Brain microvascular endothelial cell (primary cell): ENCODE measurements at regions not wholly inside any gene's neighbourhood (a gene's known extent, or its start where the extent isn't known, plus 50 kb on each side); places are given as distances from the start of the nearest gene placed in this dataset.

Source experiments
- DNase-seq: peaks from one replicate; pipeline ENCODE4 v3.0.0-alpha.2; 2020
- H3K27ac ChIP-seq: fragments of 250-450 bp; sonication (Bioruptor Pico); 2 replicates; pipeline ENCODE4 v1.5.1; 2020; ENCODE audit warnings: mild to moderate bottlenecking, moderate library complexity
- H3K27me3 ChIP-seq: fragments of 250-450 bp; sonication (Bioruptor Pico); replicated peaks from 2 replicates; pipeline ENCODE4 v1.5.1; 2020; ENCODE audit warnings: mild to moderate bottlenecking
- H3K36me3 ChIP-seq: fragments of 250-450 bp; sonication (Bioruptor Pico); replicated peaks from 2 replicates; pipeline ENCODE4 v1.5.1; 2020; ENCODE audit warnings: mild to moderate bottlenecking
- H3K4me3 ChIP-seq: 2 replicates; pipeline ENCODE4 v1.5.1; 2011; ENCODE audit warnings: low read depth, mild to moderate bottlenecking, control low read depth, low read length, moderate library complexity
- in situ Hi-C: cut with HindIII; loops from 2 replicates; pipeline ENCODE4 v1.10.0; 2017; ENCODE audit warnings: low sequenced_read_pairs, low pct_ligation_motif_present
- TF ChIP-seq, protein P1 (sequence below): IDR thresholded peaks from 2 replicates; pipeline ENCODE4 v1.5.1; 2011; ENCODE audit warnings: low read depth, mild to moderate bottlenecking, moderate library complexity, low read length, control low read depth, inconsistent platforms; ENCODE audit errors: missing control alignments

DNA sequence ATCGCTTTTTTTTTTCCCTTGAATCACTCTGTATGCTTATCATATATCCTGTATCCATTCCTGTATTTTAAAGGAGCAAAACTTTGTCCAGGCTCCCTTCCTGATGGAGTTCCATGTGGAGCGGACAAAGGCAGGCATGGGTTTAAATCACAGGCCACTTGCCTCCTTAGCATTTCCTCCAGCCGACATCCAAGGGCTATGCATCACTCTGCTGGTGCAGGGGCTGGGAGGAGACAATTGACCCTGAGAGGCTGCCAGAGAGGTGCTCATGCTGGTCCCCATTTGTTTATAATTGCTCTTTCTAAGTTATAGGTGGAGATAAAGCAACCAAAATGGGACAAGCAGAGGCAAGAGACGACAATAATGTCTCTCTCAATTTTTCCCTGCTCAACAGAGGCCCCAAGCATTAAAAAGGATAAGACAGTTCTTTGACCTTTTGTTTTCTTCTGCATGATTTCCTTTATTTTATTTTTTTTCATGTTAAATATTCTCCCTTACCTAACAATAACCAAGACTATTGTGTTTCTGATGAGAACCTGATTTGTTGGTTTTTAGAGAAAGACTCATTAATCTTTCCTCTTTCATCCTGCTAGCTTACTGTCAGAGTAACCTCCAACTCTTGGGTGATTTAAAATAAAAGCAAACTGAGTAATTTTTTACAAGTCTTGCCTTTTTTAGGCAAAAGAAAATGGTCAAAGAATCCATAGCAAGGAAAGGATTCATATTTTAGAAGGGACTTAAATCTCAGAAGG is 353.7 kb downstream of the ADGRL2 start:
- TF ChIP-seq, protein P1, sequence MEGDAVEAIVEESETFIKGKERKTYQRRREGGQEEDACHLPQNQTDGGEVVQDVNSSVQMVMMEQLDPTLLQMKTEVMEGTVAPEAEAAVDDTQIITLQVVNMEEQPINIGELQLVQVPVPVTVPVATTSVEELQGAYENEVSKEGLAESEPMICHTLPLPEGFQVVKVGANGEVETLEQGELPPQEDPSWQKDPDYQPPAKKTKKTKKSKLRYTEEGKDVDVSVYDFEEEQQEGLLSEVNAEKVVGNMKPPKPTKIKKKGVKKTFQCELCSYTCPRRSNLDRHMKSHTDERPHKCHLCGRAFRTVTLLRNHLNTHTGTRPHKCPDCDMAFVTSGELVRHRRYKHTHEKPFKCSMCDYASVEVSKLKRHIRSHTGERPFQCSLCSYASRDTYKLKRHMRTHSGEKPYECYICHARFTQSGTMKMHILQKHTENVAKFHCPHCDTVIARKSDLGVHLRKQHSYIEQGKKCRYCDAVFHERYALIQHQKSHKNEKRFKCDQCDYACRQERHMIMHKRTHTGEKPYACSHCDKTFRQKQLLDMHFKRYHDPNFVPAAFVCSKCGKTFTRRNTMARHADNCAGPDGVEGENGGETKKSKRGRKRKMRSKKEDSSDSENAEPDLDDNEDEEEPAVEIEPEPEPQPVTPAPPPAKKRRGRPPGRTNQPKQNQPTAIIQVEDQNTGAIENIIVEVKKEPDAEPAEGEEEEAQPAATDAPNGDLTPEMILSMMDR: no peak
- in situ Hi-C loops: no loop called here
- no peak overlapping the region for H3K27ac ChIP-seq
- DNase-seq: no peak
- H3K27me3 ChIP-seq: no peaks in the 10 kb centered on the region
- no peaks in the 10 kb centered on the region for H3K36me3 ChIP-seq
- H3K4me3 ChIP-seq: no peak overlapping the region

DNA sequence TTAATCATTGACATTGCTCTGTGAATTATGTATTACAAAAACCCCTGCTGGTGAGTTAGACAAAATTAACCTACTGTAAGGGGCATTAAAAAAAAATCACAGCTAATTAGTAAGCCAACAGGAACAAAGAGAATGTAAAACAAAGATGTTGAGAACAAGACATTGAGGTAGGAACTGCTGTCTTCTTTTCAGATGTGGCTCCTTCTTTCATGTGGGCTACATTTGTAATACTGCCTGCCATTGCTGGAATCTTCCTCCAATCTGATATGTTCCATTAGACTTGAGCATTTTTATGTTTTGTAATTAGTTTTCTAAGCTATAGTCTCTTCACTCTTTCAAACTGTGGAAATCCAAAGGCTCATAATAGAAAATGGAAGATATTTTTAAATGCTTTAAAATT is 353.0 kb downstream of the ADGRL2 start:
- in situ Hi-C loops: no loop called here
- TF ChIP-seq, protein P1: no peak
- no peak overlapping the region for H3K27ac ChIP-seq

DNA sequence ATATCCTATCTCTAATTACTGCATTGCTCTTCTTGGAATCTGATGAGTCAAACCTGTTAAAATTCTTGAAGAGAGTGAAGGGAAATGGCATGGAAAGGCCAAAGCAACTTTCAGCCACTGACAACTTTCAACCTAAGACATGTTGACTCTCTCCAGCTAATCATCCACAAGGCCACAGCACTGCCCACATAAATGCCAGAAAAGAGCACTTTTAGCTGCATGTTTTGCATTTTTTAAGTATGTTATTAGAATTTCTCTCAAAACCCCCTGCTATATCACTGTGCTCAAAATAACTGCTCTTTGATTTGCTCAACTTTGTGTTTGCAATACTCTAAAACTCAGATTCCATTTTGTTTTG is 352.5 kb downstream of the ADGRL2 start:
- in situ Hi-C loops: no loop called here
- Histone ChIP-seq H3K27me3 (no peaks in the 10 kb centered on the region), H3K27ac (no peak overlapping the region), H3K36me3 (no peaks in the 10 kb centered on the region), H3K4me3 (no peak overlapping the region)
- TF ChIP-seq, protein P1: no peak
- DNase-seq: peak; percentile 6

More for the DNA sequence above, 353.0 kb downstream of the ADGRL2 start:
- Histone ChIP-seq H3K4me3 (no peak overlapping the region), H3K27me3 (no peaks in the 10 kb centered on the region), H3K36me3 (no peaks in the 10 kb centered on the region)
- no peak for DNase-seq

DNA sequence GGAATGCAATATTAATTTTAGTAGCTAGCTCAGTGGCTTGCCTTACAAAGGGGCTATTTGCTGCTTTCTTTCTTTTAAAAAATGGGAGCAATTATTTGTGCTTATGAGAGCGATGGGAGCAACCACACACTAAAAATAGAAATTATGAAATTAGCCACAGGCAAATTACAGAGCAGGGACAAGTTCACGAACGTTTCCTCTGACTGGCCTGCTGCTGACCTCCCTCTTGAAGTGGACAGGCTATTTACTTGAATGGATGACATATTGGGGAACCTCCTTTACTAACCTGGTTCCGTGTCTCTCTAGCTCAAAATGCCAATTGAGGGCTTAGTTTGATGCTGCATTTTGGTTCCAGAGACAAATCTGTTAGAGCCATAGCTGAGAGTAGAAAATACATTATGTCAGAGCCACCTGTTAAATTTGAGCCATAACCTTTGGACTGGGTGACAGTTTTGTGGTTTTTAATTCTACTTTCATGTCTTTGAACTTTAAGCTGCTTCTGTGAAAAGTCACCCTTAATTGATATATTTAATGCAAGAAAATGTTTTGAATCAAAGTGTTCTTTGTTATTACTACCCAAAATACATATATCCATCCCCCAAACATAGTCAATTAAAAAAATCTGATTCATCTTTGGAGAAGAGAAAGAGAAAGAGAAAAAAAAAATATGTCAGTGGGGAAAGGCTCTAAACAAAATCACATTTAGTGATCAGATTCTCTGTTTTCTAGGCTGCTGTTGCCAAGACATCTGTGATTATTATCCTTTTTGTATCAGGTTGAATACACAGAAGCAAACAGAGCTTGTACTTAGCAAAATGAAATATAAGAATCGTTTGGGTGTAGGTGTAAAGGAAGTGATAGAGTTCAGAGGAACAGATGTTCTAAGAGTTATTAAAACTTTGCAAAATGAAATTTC is 351.9 kb downstream of the ADGRL2 start:
- in situ Hi-C loops: no loop called here
- Histone ChIP-seq H3K27ac (no peak overlapping the region), H3K27me3 (no peaks in the 10 kb centered on the region), H3K36me3 (no peaks in the 10 kb centered on the region), H3K4me3 (no peak overlapping the region)
- TF ChIP-seq, protein P1: no peak
- no peak for DNase-seq

DNA sequence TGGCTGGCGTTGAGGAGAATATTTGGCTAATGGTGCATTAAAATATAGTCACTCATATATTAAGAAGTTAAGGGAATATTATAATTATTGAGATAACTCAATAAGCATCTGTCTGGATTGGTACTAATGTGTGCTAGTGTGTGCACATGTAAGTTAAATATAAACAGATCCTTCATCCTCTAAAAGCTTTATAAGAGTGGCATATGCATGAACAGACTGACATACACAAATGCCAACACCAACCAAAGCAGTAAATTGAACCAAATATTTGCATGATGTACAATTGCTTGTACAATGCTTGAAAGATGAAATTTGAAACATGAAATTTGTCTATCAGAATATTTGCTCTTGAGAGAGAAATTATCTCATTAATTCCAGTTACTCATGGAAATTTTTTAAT is 344.9 kb downstream of the ADGRL2 start:
- H3K27ac ChIP-seq: no peak overlapping the region

More for the DNA sequence above, 344.9 kb downstream of the ADGRL2 start:
- H3K27me3 ChIP-seq: no peaks in the 10 kb centered on the region
- in situ Hi-C loops: no loop called here
- no peaks in the 10 kb centered on the region for H3K36me3 ChIP-seq
- no peak for DNase-seq
- H3K4me3 ChIP-seq: no peak overlapping the region
- TF ChIP-seq, protein P1: no peak
